ENCODE measurements at regions not wholly inside any gene's neighbourhood (a gene's known extent, or its start where the extent isn't known, plus 50 kb on each side); places are given as distances from the start of the nearest gene placed in this dataset.
A peak's percentile ranks its signal among the peaks of the same experiment; 100 is the strongest.

DNA sequence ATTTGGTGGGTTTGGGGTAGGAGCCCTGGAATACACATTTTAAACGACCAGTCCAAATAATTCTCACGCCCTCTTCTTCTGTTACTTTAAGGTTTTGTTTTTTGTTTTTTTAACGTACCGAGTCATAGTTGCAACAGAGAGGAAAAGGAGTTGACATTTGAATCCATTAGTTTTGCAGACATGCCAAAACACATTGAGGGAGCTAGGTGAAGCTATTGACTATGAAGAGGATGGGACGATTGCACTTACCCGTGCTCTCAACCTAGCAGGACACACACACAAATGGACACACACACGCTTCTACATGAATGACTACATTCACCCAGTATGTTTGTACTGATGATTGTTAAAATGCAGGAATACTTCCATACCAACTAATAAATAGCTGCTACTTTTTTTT is 54.3 kb upstream of the CIT start:
- no peak for DNase-seq

- no peak for DNase-seq
These were observed 55.8 kb upstream of the CIT start for GRCh38 chr12:119932921-119933320.

DNA sequence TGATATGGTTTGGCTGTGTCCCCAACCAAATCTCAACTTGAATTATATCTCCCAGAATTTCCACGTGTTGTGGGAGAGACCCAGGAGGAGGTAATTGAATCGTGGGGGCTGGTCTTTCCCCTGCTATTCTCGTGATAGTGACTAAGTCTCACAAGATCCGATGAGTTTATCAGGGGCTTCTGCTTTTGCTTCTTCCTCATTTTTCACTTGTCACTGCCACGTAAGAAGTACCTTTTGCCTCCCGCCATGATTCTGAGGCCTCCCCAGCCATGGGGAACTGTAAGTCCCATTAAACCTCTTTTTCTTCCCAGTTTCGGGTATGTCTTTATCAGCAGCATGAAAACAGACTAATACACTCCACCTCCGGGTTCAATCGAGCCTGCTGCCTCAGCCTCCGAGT is 54.3 kb upstream of the BICDL1 start:
- DNase-seq: peak; percentile 13

DNA sequence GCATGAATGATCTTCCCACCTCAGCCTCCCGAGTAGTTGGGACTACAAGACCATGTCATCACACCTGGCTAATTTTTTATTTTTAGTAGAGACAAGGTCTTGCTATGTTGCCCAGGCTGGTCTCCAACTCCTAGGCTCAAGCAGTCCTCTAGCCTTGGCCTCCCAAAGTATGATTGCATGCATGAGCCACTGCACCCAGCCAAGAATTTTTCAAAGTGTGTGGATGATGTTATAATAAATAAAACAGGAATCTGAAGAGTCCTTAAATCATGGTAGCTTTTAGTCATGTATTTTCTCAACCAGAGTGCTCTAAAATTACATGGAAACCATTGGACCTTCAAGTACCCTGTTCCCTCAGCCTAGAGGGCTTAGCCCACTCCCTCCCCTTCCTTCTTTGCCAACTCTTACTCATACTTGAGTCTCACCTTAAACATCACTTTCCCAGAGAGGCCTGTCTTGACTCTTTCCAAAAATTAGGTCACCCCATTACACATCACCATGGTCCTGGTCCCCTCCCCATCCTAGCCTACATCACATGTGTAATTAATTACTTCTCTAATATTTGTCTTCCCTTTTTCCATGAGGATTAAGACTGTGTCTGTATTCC is 52.2 kb upstream of the BICDL1 start:
- no peak for DNase-seq

GRCh38 chr12:119938049-119938667 is 50.9 kb upstream of the BICDL1 start:
- DNase-seq: peak; percentile 79
